ENCODE measurements at regions not wholly inside any gene's neighbourhood (a gene's known extent, or its start where the extent isn't known, plus 50 kb on each side); places are given as distances from the start of the nearest gene placed in this dataset.

- TF ChIP-seq EZH2 (IDR thresholded peaks at IDR 0.05; ENCODE audit: borderline replicate concordance, low read depth, low read length, severe bottlenecking) (no peak), CTCF (IDR thresholded peaks at IDR 0.05; ENCODE audit: borderline replicate concordance, extremely low read depth, low read length, poor library complexity, severe bottlenecking) (no peak)
These were observed 162.5 kb upstream of the PITX1 start for GRCh38 chr5:135196483-135196882.
